Middle frontal gyrus (tissue), 1 donor: ENCODE measurements at regions not wholly inside any gene's neighbourhood (a gene's known extent, or its start where the extent isn't known, plus 50 kb on each side); places are given as distances from the start of the nearest gene placed in this dataset.
"Not testable (repeated sequence)": the region's sequence is repeated elsewhere in the genome, so short reads cannot be mapped to it uniquely, and the experiment has no call there.

Experiments
- DNase-seq: peaks from one replicate; pipeline ENCODE4 v3.0.0-alpha.2; 2015; ENCODE audit warnings: low spot score; ENCODE audit errors: extremely low spot score

- no peak for DNase-seq
Observed at GRCh38 chr6:134619077-134619476, 301.2 kb upstream of the SGK1 start.

GRCh38 chr6:134614606-134615485, 296.9 kb upstream of the SGK1 start:
- no peak for DNase-seq

- not testable (repeated sequence) for DNase-seq
Observed at GRCh38 chr6:134612128-134612527, 294.2 kb upstream of the SGK1 start.

GRCh38 chr6:134610411-134610810, 292.5 kb upstream of the SGK1 start:
- no peak for DNase-seq

GRCh38 chr6:134609716-134610261, 291.9 kb upstream of the SGK1 start:
- DNase-seq = no peak

- DNase-seq = no peak
Observed at GRCh38 chr6:134607411-134607810, 289.5 kb upstream of the SGK1 start.

GRCh38 chr6:134605034-134605433, 287.1 kb upstream of the SGK1 start:
- no peak for DNase-seq

GRCh38 chr6:134604014-134604676, 286.2 kb upstream of the SGK1 start:
- DNase-seq = no peak

GRCh38 chr6:134603561-134603960, 285.6 kb upstream of the SGK1 start:
- no peak for DNase-seq

- DNase-seq = no peak
Observed at GRCh38 chr6:134602123-134602522, 284.2 kb upstream of the SGK1 start.

GRCh38 chr6:134600671-134601070, 282.8 kb upstream of the SGK1 start:
- no peak for DNase-seq

- no peak for DNase-seq
Observed at GRCh38 chr6:134599079-134599478, 281.2 kb upstream of the SGK1 start.

- DNase-seq = no peak
Observed at GRCh38 chr6:134596191-134596590, 278.3 kb upstream of the SGK1 start.

- DNase-seq = no peak
Observed at GRCh38 chr6:134594881-134595280, 277.0 kb upstream of the SGK1 start.

- DNase-seq = no peak
Observed at GRCh38 chr6:134593887-134594286, 276.0 kb upstream of the SGK1 start.

GRCh38 chr6:134593442-134593841, 275.5 kb upstream of the SGK1 start:
- DNase-seq = no peak

- DNase-seq = no peak
Observed at GRCh38 chr6:134593024-134593423, 275.1 kb upstream of the SGK1 start.

GRCh38 chr6:134590449-134590848, 272.5 kb upstream of the SGK1 start:
- DNase-seq = no peak

GRCh38 chr6:134590004-134590403, 272.1 kb upstream of the SGK1 start:
- DNase-seq = no peak

- DNase-seq = no peak
Observed at GRCh38 chr6:134589512-134589911, 271.6 kb upstream of the SGK1 start.

GRCh38 chr6:134588267-134588666, 270.4 kb upstream of the SGK1 start:
- no peak for DNase-seq

GRCh38 chr6:134585517-134585873, 267.6 kb upstream of the SGK1 start:
- DNase-seq = no peak
